Trophoblast cell (in vitro differentiated cells and primary cell): ENCODE measurements at regions not wholly inside any gene's neighbourhood (a gene's known extent, or its start where the extent isn't known, plus 50 kb on each side); places are given as distances from the start of the nearest gene placed in this dataset.
A peak's percentile ranks its signal among the peaks of the same experiment; 100 is the strongest.

Experiments used
- DNase-seq, 2 donors: peaks; one replicate each; pipeline ENCODE4 v3.0.0-alpha.2; 2016
- H2AFZ ChIP-seq: 2 replicates; pipeline ENCODE4 v1.6.1; 2013; ENCODE audit warnings: low read length, moderate library complexity, mild to moderate bottlenecking; ENCODE audit not compliant: insufficient read depth, poor library complexity
- H2AK5ac ChIP-seq: 2 replicates; pipeline ENCODE4 v1.6.1; 2013; ENCODE audit warnings: mild to moderate bottlenecking, low read length
- H2BK120ac ChIP-seq: 2 replicates; pipeline ENCODE4 v1.6.1; 2013; ENCODE audit warnings: low read length, mild to moderate bottlenecking, moderate library complexity; ENCODE audit not compliant: insufficient read depth, poor library complexity
- H2BK12ac ChIP-seq: 2 replicates; pipeline ENCODE4 v1.6.1; 2013; ENCODE audit warnings: mild to moderate bottlenecking, low read length, moderate library complexity
- H2BK5ac ChIP-seq: 2 replicates; pipeline ENCODE4 v1.6.1; 2013; ENCODE audit warnings: low read length, low read depth, moderate library complexity, mild to moderate bottlenecking; ENCODE audit not compliant: poor library complexity
- H3K14ac ChIP-seq: 2 replicates; pipeline ENCODE4 v1.6.1; 2013; ENCODE audit warnings: mild to moderate bottlenecking, low read length
- H3K18ac ChIP-seq: 2 replicates; pipeline ENCODE4 v1.6.1; 2013; ENCODE audit warnings: mild to moderate bottlenecking, low read length
- H3K23ac ChIP-seq: 2 replicates; pipeline ENCODE4 v1.6.1; 2013; ENCODE audit warnings: low read length
- H3K27ac ChIP-seq: 2 replicates; pipeline ENCODE4 v1.5.1; 2013; ENCODE audit warnings: low read depth, mild to moderate bottlenecking, inconsistent platforms, low read length, moderate library complexity
- H3K27me3 ChIP-seq: 2 replicates; pipeline ENCODE4 v1.6.1; 2013; ENCODE audit warnings: inconsistent platforms, mild to moderate bottlenecking, low read length, moderate library complexity; ENCODE audit not compliant: insufficient read depth
- H3K36me3 ChIP-seq, 2 experiments: 1 replicate in 1 of 2; 2 replicates in 1 of 2; pipeline ENCODE4 v1.6.1; 2013; ENCODE audit warnings: low read length in 2 of 2, mild to moderate bottlenecking in 2 of 2, moderate library complexity in 1 of 2; ENCODE audit not compliant: insufficient read depth in 2 of 2, control insufficient read depth in 1 of 2
- H3K4ac ChIP-seq: 2 replicates; pipeline ENCODE4 v1.6.1; 2013; ENCODE audit warnings: low read depth, mild to moderate bottlenecking, low read length, moderate library complexity
- H3K4me1 ChIP-seq, 2 experiments: 1 replicate in 1 of 2; 2 replicates in 1 of 2; pipeline ENCODE4 v1.6.1; 2013; ENCODE audit warnings: low read length in 2 of 2, mild to moderate bottlenecking in 2 of 2, moderate library complexity in 1 of 2; ENCODE audit not compliant: insufficient read depth in 2 of 2, control insufficient read depth in 1 of 2
- H3K4me2 ChIP-seq: 2 replicates; pipeline ENCODE4 v1.6.1; 2013; ENCODE audit warnings: inconsistent platforms, mild to moderate bottlenecking, low read length, moderate library complexity
- H3K4me3 ChIP-seq: 2 replicates; pipeline ENCODE4 v1.5.1; 2013; ENCODE audit warnings: mild to moderate bottlenecking, low read depth, low read length, inconsistent platforms
- H3K79me1 ChIP-seq: one replicate; pipeline ENCODE4 v1.6.1; 2013; ENCODE audit warnings: low read length
- H3K79me2 ChIP-seq: 2 replicates; pipeline ENCODE4 v1.6.1; 2013; ENCODE audit warnings: low read length, mild to moderate bottlenecking; ENCODE audit not compliant: control insufficient read depth, insufficient read depth, poor library complexity
- H3K9ac ChIP-seq: 2 replicates; pipeline ENCODE4 v1.6.1; 2013; ENCODE audit warnings: mild to moderate bottlenecking, low read length
- H3K9me3 ChIP-seq: 2 replicates; pipeline ENCODE4 v1.6.1; 2013; ENCODE audit warnings: low read depth, mild to moderate bottlenecking, control low read depth, inconsistent platforms, low read length; ENCODE audit not compliant: insufficient read depth
- H4K12ac ChIP-seq: 2 replicates; pipeline ENCODE4 v1.6.1; 2013; ENCODE audit warnings: low read depth, mild to moderate bottlenecking, low read length, moderate library complexity
- H4K8ac ChIP-seq: 2 replicates; pipeline ENCODE4 v1.6.1; 2013; ENCODE audit warnings: low read depth, mild to moderate bottlenecking, low read length, moderate library complexity
- H4K91ac ChIP-seq: one replicate; pipeline ENCODE4 v1.6.1; 2013; ENCODE audit warnings: low read depth, mild to moderate bottlenecking, low read length, moderate library complexity
- WGBS: extraction: QIAGEN DNeasy Blood & Tissue Kit; methylation state at CpG from one replicate; pipeline ENCODE4 v1.1.7; 2013; ENCODE audit warnings: missing lambda C conversion rate; ENCODE audit not compliant: insufficient read length, insufficient coverage; ENCODE audit errors: extremely low coverage; 5-methylcytosine and 5-hydroxymethylcytosine counted together

DNA sequence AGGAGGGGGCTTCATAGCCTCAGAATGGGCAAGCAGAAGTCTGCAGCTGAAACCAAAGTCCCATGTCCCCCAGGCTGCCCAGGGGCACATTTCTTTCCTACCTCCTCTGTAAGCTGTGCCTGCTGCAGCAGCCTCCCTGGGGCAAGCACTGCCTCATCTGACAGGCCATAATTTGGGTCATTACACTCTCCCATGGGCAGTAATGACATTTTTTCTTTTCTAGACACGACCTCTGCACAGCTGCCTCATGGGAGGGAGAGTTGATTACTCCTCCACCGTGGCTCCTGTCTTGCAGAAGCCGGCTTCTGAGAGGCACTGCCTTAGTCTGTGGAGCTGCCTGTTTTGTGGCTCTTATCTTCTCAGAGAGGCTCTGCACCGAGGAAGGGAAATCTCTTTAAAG lies 268.9 kb downstream of the TDRD15 start:
- no peak overlapping the region for H3K4me2 ChIP-seq
- no peak overlapping the region for H3K18ac ChIP-seq
- no peak overlapping the region for H3K4ac ChIP-seq
- peak overlapping the region; percentile 53 for H3K9ac ChIP-seq
- peaks cover 2% of the 10 kb centered on the region for H3K9me3 ChIP-seq
- no CpG with 5 or more reads among the region's 4 CpGs for WGBS
- H3K36me3 ChIP-seq, result no peaks in the 10 kb centered on the region
- no peak overlapping the region for H2AFZ ChIP-seq
- H3K27ac ChIP-seq, result no peak overlapping the region
- no peak overlapping the region for H2AK5ac ChIP-seq
- H3K14ac ChIP-seq, result no peak overlapping the region
- H4K91ac ChIP-seq, result no peak overlapping the region
- H4K8ac ChIP-seq, result no peak overlapping the region
- no peaks in the 10 kb centered on the region for H3K79me2 ChIP-seq
- no peak overlapping the region for H2BK120ac ChIP-seq
- no peak overlapping the region for H3K23ac ChIP-seq
- H3K4me1 ChIP-seq, result peaks cover 0 to 2% of the 10 kb centered on the region in 2 experiments
- H4K12ac ChIP-seq, result no peak overlapping the region
- no peaks in the 10 kb centered on the region for H3K27me3 ChIP-seq
- no peak overlapping the region for H2BK12ac ChIP-seq
- DNase-seq, result no peak
- H3K4me3 ChIP-seq, result no peak overlapping the region
- H2BK5ac ChIP-seq, result no peak overlapping the region
- H3K79me1 ChIP-seq, result no peaks in the 10 kb centered on the region

DNA sequence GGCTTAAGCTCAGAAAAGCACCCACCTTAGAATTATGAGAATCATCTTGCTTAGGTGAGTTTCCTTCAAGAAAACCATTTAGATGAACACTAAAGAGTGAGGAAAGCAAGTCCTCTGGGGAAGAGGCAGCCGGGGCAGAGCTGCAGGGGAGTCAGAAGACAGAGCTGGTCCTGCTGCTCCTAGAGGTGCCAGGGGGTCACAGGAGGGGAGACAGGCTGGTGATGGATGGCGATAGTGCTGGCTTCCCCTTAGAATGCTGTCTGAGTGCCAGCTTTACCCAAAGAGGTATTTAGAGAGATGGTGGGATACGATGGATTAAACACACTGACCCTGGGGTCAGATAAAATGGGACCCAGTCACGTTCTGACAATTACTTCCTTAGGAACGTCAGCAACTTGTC lies 269.4 kb downstream of the TDRD15 start:
- Histone ChIP-seq H2AFZ (no peak overlapping the region), H3K9ac (no peak overlapping the region), H3K79me1 (no peaks in the 10 kb centered on the region), H2BK5ac (no peak overlapping the region), H3K4me3 (no peak overlapping the region), H2BK12ac (no peak overlapping the region), H2BK120ac (no peak overlapping the region), H3K18ac (no peak overlapping the region), H4K91ac (no peak overlapping the region), H3K36me3 (no peaks in the 10 kb centered on the region), H3K4ac (no peak overlapping the region), H4K12ac (no peak overlapping the region), H3K79me2 (no peaks in the 10 kb centered on the region), H3K4me2 (no peak overlapping the region), H4K8ac (no peak overlapping the region), H3K23ac (no peak overlapping the region), H3K9me3 (peaks cover 2% of the 10 kb centered on the region), H3K4me1 (peaks cover 0 to 2% of the 10 kb centered on the region in 2 experiments), H3K27me3 (no peaks in the 10 kb centered on the region), H3K27ac (no peak overlapping the region), H3K14ac (no peak overlapping the region), H2AK5ac (no peak overlapping the region)
- no peak for DNase-seq
- no CpG with 5 or more reads among the region's 5 CpGs for WGBS

DNA sequence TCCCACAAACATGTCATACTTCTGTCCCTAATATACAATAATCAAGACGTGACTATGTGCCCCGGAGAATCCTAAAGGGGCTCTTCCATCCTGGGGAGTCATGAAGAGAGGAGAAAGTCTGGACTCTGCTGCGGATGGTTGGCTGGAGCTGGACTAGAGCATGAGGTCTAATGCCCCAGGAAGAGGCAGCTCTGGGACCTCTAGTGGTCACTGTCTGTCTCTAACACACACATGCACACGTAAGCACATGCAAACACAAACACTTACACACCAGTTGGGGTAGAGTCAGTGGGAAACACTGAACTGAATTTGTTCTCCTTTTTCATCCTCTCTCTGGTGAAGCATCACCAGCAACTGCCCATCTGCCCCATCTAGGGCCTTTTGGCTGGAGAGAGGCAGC lies 271.6 kb downstream of the TDRD15 start:
- Histone ChIP-seq H3K9ac (no peak overlapping the region), H3K79me1 (no peaks in the 10 kb centered on the region), H3K27me3 (no peaks in the 10 kb centered on the region), H3K14ac (no peak overlapping the region), H3K4me3 (no peak overlapping the region), H2AK5ac (no peak overlapping the region), H3K4me1 (peaks cover 0 to 2% of the 10 kb centered on the region in 2 experiments), H3K36me3 (no peaks in the 10 kb centered on the region), H3K23ac (no peak overlapping the region), H3K4ac (no peak overlapping the region), H2AFZ (no peak overlapping the region), H3K27ac (no peak overlapping the region), H4K12ac (no peak overlapping the region), H3K4me2 (no peak overlapping the region), H4K8ac (no peak overlapping the region), H2BK120ac (no peak overlapping the region), H4K91ac (no peak overlapping the region), H3K9me3 (no peaks in the 10 kb centered on the region), H2BK5ac (no peak overlapping the region), H2BK12ac (no peak overlapping the region), H3K79me2 (no peaks in the 10 kb centered on the region), H3K18ac (no peak overlapping the region)
- no CpG with 5 or more reads among the region's 4 CpGs for WGBS
- DNase-seq, result no peak

DNA sequence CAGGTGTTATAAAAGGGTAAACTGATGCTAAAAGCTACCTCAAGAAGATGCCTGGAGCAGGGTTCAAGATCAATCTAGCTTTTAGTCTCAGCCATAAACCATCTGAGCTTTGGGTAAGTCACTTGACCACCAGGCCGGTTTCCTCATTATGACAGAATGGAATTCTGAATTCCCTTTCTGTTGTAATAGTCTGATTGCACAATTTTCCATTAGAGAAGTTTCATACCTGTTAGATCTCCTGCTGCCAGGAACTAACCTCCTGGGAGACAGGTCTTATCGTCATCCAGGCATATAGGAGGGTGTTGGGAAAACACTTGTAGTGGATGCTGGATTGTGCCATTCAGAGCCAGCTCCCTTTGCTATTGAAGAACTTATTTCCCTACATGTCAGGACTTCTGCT lies 272.5 kb downstream of the TDRD15 start:
- peak; percentile 52 to 72 for DNase-seq
- Histone ChIP-seq H2BK12ac (no peak overlapping the region), H3K23ac (no peak overlapping the region)

More for the DNA sequence above, 272.5 kb downstream of the TDRD15 start:
- H4K91ac ChIP-seq, result no peak overlapping the region
- H3K36me3 ChIP-seq, result no peaks in the 10 kb centered on the region
- H3K4me2 ChIP-seq, result no peak overlapping the region
- H3K4me1 ChIP-seq, result peaks cover 0 to 2% of the 10 kb centered on the region in 2 experiments
- H3K4me3 ChIP-seq, result no peak overlapping the region
- H3K9me3 ChIP-seq, result no peaks in the 10 kb centered on the region
- H3K79me2 ChIP-seq, result no peaks in the 10 kb centered on the region
- no peak overlapping the region for H3K14ac ChIP-seq
- no peaks in the 10 kb centered on the region for H3K79me1 ChIP-seq
- H3K4ac ChIP-seq, result no peak overlapping the region
- H4K8ac ChIP-seq, result no peak overlapping the region
- no peak overlapping the region for H2BK120ac ChIP-seq
- no peak overlapping the region for H2AFZ ChIP-seq
- no peak overlapping the region for H4K12ac ChIP-seq
- H2BK5ac ChIP-seq, result no peak overlapping the region
- no CpG with 5 or more reads among the region's 2 CpGs for WGBS
- no peak overlapping the region for H3K27ac ChIP-seq
- H3K9ac ChIP-seq, result no peak overlapping the region
- H3K27me3 ChIP-seq, result no peaks in the 10 kb centered on the region
- no peak overlapping the region for H3K18ac ChIP-seq
- no peak overlapping the region for H2AK5ac ChIP-seq
